Cardiac fibroblast (primary cell): ENCODE measurements at regions not wholly inside any gene's neighbourhood (a gene's known extent, or its start where the extent isn't known, plus 50 kb on each side); places are given as distances from the start of the nearest gene placed in this dataset.

ENCODE experiments used
- DNase-seq, 2 donors: peaks; one replicate each; pipeline versions ENCODE4 v3.0.0 to v3.0.0-alpha.2; 2010; ENCODE audit warnings: low read depth in 2 of 2
- H3K4me3 ChIP-seq, 2 donors: replicated peaks in 1 of 2; 1 replicate in 1 of 2; 2 replicates in 1 of 2; pipeline ENCODE4 v1.5.1; 2011; ENCODE audit warnings: low read depth in 2 of 2, low read length in 2 of 2, mild to moderate bottlenecking in 2 of 2, moderate library complexity in 1 of 2
- CTCF ChIP-seq: IDR thresholded peaks from one replicate; pipeline ENCODE4 v1.5.1; 2011; ENCODE audit warnings: low read depth, mild to moderate bottlenecking, low read length, inconsistent platforms

- DNase-seq, result no peak
- no peak for TF ChIP-seq CTCF
- H3K4me3 ChIP-seq, result no peak overlapping the region
Measured at GRCh38 chr14:95452893-95453712, 63.3 kb downstream of the SYNE3 start.

- TF ChIP-seq CTCF, result peak; percentile 49
- peak; percentile 20 to 22 for DNase-seq
- no peak overlapping the region for H3K4me3 ChIP-seq
Measured at GRCh38 chr14:95452176-95452892, 64.1 kb downstream of the SYNE3 start.

DNA sequence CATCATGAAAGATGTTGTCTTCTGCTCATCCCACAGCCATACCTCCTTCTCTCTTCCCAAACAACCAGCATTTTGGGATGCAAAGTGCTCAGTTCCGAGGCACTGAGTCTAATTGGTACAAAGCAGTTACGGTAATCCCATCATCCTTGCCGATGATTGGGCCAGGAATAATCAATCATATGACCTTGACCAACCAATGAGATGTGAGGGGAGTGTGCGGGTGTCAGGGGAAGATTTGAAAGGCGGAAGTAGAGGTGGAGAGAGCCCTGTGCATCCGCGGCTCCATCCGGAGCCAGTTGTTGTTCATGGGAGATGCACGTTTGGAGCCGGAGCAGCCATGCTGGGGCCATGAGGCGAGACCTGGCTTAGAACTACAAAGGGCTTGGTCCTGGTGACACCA is 67.3 kb downstream of the SYNE3 start:
- no peak for DNase-seq
- TF ChIP-seq CTCF, result no peak
- no peak overlapping the region for H3K4me3 ChIP-seq

DNA sequence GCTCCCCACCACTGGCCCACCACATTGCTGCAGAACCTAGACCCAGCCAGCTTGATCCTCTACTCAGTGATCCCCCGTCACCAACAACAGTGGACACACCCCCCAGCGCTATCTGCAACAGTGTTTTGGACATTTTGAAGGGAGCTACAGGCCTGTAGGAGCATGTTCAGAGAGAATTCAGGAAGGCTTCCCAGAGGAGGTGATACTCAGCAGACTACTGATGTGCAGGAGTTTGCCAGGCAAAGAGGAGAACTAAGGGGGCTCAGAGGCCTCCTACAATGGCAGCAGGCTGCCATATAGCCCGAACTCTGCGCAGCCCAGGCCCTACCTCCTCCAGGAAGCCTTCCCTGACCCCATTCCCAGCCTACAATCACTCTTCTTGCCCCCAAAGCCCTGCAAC is 70.0 kb downstream of the SYNE3 start:
- TF ChIP-seq CTCF, result no peak
- H3K4me3 ChIP-seq, result no peak overlapping the region

DNA sequence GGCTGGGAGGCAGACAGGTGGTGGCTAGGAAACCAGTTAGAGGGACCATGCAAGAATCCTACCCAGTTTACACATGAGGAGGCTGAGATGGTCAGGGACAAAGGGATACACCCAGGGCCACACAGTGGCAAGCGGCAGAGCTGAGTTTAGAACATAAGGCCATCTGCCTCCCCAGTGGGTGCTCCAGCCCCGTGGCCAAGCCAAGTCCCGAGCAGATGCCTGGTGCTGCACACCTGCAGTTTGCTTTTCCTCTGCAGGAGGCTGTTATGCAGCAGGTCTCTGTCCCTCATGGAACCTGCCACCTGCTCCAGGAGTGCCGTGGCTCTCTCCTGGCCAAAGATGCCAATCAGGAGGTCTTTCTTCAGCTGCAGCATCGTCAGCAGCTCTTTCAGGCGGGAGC is 70.8 kb downstream of the SYNE3 start:
- DNase-seq, result no peak

More for the DNA sequence above, 70.0 kb downstream of the SYNE3 start:
- DNase-seq, result no peak

DNA sequence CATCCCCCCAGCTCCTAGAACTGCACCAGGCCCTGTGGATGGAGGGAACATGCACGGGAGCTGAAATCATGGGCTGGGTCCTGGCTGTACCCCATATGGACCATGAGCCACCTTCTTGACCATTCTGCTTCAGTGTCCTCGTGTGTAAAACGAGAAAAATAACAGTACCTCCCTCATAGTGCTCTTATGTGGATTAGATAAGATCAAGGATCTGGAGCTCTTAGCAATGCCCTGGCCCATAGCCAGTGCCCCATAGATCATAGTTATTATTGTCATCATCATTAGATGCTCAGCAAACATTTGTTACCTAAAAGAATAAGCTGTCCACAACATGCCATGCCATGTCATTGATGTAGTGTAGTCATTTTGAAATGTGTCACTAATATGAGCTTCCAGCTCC is 71.3 kb downstream of the SYNE3 start:
- DNase-seq, result no peak
- TF ChIP-seq CTCF, result no peak
- no peak overlapping the region for H3K4me3 ChIP-seq

More for the DNA sequence above, 70.8 kb downstream of the SYNE3 start:
- H3K4me3 ChIP-seq, result no peak overlapping the region
- TF ChIP-seq CTCF, result no peak
